ENCODE measurements at regions not wholly inside any gene's neighbourhood (a gene's known extent, or its start where the extent isn't known, plus 50 kb on each side); places are given as distances from the start of the nearest gene placed in this dataset.
"Not testable (repeated sequence)": the region's sequence is repeated elsewhere in the genome, so short reads cannot be mapped to it uniquely, and the experiment has no call there.

DNA sequence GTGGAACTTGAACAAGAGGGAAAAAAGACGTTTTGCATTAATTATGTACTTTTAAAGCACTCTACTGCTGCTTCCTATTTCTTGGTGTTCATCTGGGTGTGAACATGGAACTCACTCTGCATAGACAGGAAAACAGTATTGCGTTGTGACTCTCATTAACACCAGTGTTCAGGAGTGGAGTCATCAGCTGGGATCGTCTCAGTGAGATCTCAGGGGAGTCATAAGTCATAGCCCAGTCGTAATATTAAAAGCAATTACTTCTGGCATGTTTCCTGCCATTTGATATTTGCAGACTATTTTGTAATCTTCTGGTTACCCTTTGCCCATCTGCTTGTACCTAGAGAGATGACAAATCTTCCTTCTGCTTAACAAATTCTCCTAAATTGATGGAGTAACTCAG is 462.0 kb upstream of the ATP11B start:
- DNase-seq (ENCODE audit: low spot score) = no peak

DNA sequence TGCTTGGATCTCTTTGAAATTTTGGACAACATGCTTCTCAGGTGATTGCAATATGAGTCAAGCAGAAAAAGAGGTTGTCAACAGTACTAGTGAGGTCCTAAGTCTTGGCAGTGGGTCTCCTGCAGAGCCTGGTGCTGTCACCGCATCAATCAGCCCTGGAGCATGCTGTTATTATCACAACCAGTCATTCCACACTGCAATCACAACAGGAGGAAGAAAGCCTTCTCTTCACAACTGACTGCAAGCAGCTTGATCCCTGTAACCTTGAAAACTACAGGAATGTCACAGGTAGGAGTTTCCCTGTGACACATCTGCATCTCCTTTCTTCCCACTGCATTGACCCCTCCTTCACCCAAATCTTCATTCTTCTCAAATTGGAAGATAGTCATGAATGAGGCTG is 451.1 kb upstream of the ATP11B start:
- no peak for DNase-seq (ENCODE audit: low spot score)

DNA sequence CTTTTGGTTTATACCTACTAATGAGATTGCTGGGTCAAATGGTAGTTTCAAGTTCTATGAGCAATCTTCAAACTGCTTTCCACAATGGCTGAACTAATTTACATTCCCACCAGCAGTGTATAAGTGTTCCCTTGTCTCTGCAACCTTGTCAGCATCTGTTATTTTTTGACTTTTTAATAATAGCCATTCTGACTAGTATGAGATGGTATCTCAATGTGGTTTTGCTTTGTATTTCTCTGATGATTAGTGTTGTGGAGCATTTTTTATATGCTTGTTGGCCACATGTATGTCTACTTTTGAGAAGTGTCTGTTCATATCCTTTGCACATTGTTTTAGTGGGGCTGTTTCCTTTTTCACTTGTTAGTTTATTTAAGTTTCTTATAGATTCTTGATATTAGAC is 449.3 kb upstream of the ATP11B start:
- DNase-seq (ENCODE audit: low spot score) = not testable (repeated sequence)

DNA sequence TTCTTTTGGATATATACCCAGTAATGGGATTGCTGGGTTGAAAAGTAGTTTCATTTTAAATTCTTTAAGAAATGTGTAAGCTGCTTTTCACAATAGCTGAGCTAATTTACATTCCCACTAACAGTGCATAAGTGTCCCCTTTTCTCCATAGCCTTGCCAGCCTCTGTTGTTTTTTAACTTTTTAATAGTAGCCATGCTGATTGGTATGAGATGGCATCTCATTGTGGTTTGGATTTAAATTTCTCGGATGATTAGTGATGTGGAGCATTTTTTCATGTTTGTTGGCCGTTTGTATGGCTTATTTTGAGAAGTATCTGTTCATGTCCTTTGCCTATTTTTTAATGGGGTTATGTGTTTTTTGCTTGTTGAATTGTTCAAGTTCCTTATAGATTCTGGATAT is 444.3 kb upstream of the ATP11B start:
- DNase-seq (ENCODE audit: low spot score) = no peak

DNA sequence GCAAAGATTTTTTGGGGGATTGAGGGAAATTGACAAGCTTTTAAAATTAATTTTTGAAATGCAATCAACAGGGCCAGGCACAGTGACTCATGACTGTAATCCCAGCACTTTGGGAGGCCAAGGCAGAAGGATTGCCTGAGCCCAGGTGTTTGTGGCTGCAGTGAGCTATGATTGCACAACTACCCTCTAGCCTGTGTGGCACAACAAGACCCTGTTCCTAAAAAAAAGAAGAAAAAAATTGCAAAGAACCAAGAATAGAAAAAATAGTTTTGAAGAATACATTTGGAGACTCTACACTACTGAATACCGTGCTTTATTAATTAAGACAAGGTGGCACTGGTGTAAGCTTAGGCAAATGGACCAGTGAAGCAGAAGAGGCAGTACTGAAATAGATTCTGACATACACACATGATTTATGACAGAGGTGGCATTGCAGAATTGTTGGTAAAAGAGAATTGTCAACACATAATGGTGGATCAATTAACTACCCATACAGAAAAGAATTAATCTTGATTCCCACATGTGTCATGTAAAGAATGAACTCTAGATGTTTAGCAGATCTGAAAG is 443.3 kb upstream of the ATP11B start:
- no peak for DNase-seq (ENCODE audit: low spot score)

DNA sequence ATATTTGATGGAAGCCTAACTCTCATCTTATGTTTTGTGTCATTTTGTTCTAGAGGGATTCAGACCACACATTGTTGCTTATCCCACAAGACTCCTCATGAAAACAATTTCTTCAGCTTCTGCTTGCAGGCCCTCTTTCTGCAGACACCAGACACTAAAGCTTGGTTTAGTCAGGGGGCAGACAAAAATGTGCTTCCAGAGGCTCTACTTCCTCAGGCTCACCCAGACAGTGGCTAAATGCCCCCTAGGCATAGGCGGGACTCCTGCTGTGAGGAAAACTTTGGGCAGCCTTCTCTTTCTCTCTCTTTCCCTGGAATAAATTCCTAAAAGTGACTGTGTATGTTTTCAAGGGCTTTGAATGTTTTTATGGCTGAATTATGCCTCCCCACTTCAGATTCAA is 435.4 kb upstream of the ATP11B start:
- DNase-seq (ENCODE audit: low spot score) = no peak

DNA sequence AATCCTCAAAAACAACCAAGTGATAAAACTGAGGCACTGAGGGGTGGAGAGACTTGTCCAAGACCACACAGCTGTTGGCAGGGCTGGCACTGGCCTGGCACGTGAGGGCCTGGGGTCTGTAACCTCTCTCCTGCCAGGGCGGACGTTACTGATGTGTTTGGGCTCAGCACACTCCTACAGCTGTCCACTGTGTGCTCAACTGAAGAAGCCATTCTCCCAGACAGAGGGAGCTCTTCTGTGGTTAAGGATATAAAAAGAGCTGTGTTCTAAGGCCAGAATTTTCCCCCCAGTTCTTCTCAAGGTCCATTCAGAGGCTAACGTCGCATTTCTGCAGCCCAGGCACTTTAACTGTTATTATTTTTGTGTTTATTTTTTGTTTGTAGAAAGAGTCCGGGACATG is 429.0 kb upstream of the ATP11B start:
- peak; percentile 73 for DNase-seq (ENCODE audit: low spot score)

DNA sequence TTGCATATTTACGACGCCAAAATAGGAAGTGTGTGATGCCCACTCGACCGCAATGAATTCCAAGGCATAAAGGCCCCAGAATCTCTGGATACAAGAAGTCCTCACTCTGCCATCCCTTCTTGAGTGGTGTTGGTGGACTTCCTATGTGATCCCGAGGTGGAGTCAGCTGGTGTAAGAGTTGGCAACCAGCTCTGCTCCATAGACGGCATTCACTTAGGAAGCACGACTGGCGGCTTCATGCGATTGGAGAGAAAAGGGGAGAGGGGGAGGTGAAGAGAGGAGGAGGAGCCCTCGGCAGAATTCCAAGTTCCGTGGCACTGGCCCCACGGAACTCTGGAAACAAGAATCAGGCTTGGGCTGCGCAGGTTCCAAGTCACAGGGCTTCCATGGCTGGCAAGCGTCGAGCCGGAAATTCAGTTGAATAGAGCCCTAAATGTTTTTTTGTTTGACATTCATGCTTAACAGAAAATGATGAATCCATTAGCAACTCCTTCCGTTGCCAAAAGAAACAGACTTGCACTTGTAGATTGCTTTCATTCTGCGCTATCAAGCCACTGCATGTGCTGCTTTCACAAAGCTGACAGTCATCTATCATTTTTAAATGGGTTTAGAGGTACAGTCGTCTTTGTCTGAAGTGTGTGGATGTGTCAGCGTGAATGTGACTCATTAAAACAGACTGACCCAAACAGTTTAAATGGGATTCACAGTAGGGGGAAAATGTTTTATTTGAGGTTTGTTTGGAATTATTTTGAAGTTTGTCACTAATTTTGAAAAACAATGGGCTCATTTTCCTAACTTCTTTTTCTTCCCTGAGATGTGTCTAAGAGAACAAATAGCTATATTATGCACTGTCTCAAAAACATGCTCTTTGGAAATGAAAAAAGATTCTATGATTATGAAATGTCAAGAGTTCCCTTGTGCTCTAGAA is 428.3 kb upstream of the ATP11B start:
- peak; percentile 91 for DNase-seq (ENCODE audit: low spot score)

DNA sequence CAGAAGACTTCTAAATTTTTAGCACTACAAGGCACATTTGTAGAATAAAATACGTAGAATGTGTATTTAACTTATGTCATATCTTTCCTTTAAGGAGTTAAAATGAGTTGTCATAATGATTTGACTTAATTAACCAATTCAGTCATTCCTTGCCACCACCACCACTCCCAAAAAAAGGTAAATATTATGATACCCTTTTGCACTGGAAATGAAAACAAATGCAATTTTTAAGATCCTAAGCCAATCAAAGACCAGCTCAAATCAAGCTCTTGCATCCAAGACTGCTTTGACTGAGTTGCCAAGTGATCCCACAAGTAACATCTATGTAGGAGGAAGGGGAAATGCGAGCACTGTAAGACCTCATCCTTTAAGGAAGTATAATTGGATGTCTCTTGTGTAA is 426.6 kb upstream of the ATP11B start:
- no peak for DNase-seq (ENCODE audit: low spot score)

DNA sequence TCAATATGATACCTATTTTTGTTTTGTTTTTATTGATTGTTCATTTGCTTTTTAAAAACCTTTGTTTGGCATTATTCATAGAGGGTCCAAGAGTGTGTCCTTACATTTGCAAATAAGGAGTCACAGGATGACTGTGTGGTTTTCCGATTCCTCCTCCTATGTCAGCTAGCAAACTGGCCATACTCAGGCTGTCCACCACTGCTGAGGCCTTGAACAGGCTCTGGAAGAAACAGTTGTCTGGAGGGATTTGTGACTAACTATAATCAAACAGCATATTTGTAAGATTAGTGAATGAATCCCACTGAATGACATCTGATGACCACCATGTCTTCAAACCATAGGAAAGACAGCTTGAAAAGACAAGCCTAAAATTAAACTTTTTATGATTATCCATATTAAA is 423.4 kb upstream of the ATP11B start:
- DNase-seq (ENCODE audit: low spot score) = no peak

DNA sequence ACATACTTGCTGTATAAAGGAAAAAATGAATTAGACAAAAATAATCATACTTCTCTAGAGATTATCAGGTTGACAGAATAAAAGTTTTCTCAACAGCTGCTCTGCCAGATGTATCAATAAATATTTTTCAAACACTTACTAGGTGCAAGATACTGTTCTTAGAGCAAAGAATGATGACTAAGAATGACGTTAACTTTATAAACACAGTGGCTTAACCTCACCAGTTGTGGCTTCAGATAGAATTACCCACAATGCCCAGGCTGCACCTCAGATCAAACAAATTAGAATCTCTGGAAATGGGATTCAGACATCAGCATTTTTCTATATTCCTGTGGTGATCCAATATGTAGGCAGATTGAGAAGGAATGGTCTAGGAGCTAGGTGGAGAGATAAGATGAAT is 422.4 kb upstream of the ATP11B start:
- peak; percentile 87 for DNase-seq (ENCODE audit: low spot score)

DNA sequence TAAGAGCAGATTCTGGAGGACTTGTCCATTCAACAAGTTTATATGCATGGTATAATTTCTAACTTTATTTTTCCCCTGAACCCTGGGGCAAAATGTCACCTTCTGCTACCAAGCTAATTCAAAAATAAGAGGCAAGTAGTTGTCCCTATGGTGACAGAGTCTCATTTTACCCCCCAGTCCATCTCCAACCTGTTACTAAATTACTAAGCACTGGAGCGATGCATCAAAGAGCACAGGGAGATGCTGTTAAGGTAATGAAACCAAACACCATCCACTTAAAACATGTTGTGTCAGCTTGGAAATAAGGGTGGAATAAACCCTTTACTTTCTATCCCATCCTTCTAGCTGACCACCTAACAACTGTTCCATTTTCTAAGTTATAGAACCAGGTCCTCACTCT is 417.4 kb upstream of the ATP11B start:
- no peak for DNase-seq (ENCODE audit: low spot score)

DNA sequence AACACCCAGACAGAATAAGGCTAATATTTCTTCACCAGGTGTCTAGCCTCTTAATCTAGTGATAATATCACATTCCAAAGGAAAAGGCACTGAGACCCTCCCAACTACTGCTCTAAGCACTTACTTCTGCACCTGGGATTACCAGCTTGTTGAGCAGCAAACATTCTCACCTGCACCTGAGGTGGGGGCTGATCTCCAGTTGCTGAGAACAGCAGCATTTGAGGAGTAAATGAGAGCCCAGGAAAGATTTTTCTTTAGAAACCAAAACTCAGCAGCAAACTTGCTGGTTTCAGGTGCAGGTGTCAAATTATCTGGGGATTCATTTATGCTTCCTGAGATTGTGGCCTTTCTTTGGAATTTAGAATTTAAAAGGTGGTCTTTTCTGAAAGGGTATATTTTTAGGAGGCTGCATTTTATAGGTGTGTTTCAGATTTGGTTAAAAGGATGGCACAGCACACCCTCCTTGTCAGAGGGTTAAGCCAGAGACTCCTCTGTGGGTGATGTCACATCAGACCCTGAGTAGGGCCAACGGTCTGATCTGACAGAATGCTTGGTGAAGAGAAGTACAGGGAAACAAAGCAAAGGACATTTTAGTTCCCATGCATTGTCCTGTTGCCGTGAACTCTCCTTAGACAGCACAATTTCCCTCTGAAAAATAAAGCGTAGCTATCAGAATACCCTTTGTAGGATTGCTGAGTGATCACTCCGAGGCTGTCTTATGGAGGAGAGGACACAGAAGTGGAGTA is 411.0 kb upstream of the ATP11B start:
- DNase-seq (ENCODE audit: low spot score) = no peak

DNA sequence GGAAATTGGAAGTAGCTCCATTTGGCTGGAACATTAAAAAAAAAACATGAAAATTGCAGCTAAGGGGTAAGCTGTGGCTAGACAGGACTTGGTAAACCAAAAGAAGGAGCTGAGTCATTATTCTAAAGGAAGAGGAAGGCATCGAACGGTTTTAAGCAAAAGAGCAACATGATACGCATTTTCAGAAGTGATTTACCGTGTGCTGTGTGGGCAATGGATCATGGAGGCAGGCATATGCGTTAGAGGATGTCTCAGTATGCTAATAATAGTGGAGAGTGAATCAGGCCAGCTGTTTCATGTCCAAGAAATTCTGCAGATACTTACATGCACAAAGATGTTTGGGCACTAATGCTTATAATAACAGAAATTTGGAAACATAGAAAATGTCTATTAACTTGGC is 409.1 kb upstream of the ATP11B start:
- no peak for DNase-seq (ENCODE audit: low spot score)

DNA sequence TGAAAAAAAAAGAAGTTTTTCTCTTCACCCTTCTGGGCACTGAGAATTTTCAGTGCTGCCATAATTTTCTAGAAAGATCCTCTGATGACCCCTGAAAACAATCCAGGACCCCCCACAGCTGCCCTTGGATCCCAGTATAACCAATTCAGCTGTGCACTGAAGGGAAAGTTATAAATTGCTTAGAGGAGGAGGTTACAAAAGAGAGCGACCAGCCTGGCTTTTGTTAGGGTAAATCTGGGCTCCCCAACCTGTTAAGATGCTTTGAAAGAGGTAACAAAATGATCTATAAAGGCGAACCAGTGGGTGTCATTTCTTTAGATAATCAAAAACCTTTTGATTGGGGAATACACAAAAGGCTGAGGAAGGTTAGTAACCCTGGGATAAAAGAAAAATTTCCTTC is 407.9 kb upstream of the ATP11B start:
- DNase-seq (ENCODE audit: low spot score) = no peak

DNA sequence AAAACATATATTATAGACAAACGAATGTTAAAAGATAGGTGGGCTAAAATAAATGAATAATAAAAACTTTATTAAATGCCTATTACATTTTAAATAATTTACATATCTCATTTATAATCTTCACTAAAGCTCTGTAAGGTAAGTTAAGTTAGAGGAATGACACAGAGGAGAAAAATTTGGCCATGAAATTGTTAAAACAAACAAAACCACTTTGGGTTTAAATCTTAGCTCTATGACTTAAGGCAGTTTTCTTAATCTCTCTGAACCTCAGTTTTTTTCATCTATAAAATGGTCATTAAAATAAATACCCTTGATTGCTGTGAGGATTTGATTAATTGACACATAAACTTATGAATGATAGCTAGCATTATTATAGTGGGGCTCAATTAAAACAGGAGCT is 404.8 kb upstream of the ATP11B start:
- DNase-seq (ENCODE audit: low spot score) = no peak

DNA sequence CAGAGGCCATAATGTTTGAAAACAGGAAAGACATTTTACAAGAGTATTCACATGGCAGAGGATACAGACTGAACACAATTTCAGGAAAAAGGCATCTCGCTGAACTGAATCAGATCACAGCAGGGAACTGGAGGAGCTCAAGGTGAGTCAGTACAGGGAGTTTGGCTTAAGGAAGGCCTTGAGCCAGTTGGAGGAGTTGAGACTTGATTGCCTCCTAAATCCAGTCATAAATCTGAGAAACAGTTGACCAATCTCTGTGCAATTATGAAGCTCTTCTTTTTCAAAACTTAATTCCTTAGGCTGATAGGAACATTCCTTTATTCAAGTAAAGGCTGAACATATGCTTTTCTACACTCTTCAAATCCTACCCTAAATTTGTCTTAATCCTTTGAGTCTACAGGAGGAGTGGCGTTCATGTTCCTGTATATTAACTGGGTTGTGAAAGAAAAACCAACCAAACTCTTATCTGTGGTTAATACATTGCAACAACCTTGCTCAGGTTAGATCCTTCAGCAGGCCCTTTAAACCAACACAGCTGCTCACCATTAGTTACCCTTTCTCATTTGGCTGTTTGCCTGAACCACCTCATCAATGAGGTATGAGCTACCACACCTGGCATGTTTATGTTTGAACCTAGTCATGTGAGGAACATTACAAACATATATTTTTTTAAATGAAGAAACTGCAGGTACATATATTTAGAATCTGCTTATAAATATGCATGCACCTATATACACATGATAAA is 404.1 kb upstream of the ATP11B start:
- DNase-seq (ENCODE audit: low spot score) = peak; percentile 61

DNA sequence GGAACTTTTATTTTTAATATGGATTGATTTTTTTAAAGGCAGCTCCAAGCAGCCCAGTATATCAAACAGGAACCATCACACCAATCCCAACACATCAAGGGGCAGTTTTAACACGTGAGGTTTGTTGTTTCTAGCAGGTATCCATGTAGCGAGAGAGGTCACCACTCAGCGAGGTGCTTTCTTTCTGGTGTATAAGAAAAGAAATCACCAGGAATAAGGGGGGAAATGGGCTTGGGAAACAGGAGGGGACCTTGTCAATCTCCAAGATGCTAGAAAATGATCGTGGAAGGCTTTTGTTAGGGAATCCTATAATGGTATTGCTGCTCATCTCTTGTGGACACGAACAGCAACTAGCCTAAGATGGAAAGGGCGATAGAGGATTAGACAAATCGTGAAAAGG is 402.9 kb upstream of the ATP11B start:
- no peak for DNase-seq (ENCODE audit: low spot score)

DNA sequence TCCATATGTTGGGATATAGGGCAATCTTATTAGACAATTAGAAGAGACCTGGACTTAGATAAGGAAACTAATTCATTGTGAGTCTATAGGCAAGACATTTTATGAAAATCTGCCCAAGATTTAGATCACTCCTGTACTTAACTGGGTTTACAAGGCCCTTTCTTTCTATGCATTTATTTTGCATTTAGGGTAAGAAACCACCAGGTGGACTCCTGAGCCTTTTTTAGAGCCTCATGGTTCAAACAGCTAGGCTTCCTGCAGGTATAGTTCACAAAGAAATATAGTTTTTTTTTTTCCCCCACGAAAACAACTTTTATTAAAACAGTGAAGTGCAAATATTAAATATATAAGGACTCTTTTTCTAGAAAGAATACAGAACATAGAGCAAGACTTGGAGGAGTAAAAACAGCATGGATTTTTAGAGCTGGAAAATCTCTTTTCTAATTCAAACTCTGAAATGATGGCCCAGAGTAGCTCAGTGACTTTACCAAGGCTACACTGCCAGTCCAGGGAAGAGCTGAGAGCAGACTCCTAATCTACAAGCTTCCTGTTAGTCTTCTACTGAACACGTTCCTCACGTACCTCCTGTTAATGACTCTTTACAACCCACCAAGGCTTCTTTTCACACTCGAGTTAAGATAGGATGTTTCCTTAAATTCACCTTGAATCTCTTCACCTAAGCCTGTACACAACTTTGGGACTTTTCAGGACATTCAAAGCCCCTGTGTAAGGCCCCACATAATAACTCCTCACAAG is 400.9 kb upstream of the ATP11B start:
- DNase-seq (ENCODE audit: low spot score) = no peak

DNA sequence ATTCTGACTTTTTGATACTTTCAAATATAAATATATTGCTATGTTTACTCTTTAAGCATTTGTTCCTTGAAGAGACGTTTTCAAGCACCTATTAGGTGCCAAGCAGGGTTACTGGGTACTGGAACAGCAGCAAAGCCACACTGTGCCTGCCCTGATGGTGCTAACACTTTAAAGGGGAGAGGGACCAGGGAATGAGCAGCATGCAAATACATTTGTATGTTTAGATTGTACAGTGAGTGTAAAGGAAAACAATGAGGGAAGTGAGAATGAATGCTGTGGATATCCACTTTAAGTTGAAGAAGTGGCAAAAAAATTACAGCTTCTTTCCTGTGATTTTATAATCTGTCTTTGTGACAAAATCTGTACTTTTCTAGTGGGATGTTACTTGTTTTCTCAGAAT is 400.2 kb upstream of the ATP11B start:
- DNase-seq (ENCODE audit: low spot score) = no peak

DNA sequence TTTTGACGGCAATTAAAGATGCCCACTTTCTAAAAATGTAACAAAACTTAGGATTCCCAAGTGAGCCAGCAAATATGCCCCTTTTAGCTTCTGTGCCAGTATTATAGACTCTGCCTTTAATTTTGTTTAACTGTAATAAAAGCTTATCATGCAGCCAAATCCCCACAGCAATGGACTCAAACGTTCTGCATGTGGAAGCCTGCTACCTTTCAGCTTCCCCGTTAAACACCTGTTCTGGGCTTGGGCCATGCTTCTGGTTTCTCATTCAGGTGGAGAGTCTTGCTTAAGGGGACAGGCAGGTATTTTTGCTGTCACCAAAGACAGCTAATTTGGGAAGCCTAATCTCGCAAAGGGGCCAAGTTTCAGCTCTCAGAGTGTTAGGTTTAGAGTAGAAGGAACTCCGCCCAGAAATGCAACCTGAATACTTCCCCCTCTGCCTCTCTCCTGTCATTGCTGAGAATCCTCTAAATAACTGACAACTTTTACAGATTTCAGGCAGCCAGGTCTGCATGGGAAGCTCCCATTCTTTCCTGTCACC is 399.4 kb upstream of the ATP11B start:
- DNase-seq (ENCODE audit: low spot score) = no peak

All from H4 (cell line).